Activated T-cell treated with anti-CD3 and anti-CD28 coated beads for 24 hours (primary cell): ENCODE measurements at regions not wholly inside any gene's neighbourhood (a gene's known extent, or its start where the extent isn't known, plus 50 kb on each side); places are given as distances from the start of the nearest gene placed in this dataset.
"Not testable (repeated sequence)": the region's sequence is repeated elsewhere in the genome, so short reads cannot be mapped to it uniquely, and the experiment has no call there.

ENCODE experiments used
- DNase-seq: peaks from one replicate; pipeline ENCODE4 v3.0.0-alpha.2; 2020; ENCODE audit warnings: low read depth

DNA sequence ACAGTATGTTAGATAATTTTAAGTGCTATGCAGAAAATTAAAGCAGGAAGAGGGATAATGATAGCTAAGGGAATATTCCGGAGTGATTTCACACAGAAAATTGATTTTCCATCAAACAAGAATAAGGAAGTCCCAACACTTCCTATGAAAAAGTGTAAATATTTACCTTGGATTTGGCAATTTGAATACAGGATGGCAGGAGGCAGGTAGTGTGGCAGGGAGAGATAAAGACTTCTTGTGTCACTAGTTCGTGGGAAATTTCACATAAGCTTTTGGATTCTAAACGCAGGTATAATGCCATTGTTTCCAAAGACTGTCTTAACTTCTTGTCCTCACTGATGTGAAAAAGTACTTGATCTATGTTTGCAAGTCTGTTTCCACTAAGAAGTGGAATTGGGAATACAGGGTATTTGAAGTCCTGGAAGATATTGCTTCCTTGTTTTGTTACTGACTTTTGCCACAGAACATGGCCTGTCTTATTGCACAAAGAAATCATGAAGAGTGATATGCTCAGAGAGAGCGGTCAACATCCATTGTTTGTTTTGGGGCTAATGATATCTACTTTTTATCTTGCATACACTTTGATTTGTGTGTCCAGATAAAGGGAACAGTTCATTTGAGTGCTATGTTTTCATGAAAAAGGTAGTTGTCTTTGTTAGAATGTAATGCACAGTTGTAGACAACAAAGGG is 1216.1 kb upstream of the FAM98A start:
- no peak for DNase-seq

DNA sequence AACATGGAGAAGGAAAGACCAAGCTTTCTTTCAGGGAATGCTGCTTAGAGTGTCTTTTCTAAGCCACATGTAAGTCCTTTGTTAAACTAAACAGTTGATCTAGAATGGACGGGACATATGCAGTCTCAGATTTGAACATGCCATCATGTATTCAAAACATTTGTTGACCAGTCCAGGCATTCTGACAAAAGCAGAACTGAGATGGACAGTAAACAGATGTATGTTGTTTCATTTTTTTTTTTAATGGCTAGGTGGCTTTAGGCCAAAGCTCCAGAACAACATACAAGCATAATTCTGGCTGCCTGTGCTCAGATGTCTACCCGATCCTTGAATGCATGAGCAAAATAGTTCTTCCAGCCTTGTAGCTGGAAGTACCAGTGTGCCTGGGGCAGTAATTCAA is 1211.4 kb upstream of the FAM98A start:
- no peak for DNase-seq

- DNase-seq, result no peak
Measured at GRCh38 chr2:34808426-34808825, 1209.3 kb upstream of the FAM98A start.

- DNase-seq, result no peak
Measured at GRCh38 chr2:34806891-34807290, 1207.8 kb upstream of the FAM98A start.

DNA sequence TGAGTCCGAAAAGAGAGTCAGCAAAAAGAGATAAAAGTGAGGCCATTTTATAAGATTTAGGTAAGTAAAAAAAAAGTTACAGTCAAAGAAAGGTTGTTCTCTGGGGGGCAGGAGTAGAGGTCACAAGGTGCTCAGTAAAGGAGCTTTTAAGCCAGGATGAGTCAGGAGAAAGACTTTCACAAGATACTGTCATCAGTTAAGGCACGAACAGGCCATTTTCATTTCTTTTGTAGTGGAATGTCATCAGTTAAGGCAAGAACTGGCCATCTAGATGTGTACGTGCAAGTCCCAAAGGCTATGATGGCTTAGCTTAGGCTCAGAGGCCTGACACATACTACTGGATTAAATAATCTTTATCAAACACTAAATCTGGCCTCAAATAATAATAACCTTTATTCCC is 1207.3 kb upstream of the FAM98A start:
- no peak for DNase-seq

DNA sequence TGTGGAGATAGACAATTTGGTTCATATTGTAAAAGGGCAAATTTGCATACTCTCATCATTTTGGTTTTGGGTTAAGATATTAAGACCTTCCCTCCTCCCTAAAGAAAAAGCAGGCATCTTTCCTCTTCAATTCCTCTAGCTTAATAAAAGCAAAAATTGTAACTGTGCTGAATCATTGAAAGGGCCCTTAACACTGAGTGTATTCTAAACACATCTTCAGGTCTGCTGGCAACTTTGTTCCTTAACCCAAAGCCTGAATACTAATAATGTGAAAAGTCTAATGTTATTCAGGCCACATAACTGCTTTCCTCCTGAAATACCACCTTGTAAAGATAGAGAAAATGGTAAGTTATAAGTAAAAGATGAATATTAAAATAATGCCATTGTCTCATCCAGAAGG is 1200.5 kb upstream of the FAM98A start:
- no peak for DNase-seq

DNA sequence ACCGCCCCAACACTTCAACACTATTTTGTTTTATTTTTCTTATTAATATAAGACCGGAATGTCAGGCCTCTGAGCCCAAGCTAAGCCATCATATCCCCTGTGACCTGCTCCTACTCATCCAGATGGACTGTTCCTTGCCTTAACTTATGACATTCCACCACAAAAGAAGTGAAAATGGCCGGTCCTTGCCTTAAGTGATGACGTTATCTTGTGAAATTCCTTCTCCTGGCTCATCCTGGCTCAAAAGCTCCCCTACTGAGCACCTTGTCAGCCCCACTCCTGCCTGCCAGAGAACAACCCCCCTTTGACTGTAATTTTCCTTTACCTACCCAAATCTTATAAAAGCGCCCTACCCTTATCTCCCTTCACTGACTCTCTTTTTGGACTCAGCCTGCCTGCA is 1196.5 kb upstream of the FAM98A start:
- DNase-seq, result not testable (repeated sequence)

GRCh38 chr2:34789169-34789568 is 1190.1 kb upstream of the FAM98A start:
- no peak for DNase-seq

- no peak for DNase-seq
Measured at GRCh38 chr2:34787341-34787740, 1188.2 kb upstream of the FAM98A start.

DNA sequence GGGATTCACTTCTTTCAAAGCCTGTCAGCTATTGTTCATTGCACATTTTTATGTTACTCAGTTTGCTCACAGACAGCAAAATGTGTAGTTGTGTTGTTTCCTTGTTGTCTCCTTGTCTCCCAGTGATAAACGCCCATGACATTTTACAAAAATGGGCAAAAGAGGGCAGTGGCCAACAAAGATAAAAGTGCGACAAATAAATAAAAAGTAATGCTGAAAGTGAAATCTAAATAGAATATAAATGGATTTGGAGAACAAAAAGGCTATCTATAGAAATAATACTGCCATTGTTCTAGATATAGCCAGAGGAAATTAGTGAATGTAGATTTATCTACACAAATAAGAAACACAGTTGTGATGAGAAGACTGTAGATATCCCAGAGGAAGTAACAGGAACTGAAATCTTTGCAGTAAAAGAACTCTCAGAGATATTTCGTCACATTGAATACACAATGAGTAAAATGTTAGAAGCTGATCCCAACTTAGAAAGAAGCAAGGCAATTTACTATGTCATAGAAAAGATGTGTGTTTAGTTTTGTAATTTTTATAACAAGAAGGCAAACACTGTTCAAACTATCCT is 1186.2 kb upstream of the FAM98A start:
- no peak for DNase-seq

DNA sequence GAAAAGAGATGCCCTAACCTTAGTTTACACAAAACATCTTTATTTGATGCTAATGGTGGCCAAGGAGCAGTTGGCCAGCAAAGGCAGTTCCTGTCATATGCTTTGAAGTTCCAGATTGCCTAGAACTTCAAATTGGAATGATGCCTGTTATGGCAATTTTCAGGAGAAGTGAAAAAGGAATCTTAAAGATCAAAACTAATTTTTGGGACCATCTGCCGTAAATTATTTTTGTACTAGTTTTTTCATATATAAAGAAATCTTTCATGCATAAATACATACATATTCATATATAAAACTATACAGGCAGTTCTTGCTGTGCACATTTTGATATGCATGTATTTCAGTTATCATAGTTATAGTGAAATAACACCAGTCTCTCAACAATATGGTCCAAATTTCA is 1185.6 kb upstream of the FAM98A start:
- DNase-seq, result no peak

- DNase-seq, result not testable (repeated sequence)
Measured at GRCh38 chr2:34750742-34751141, 1151.6 kb upstream of the FAM98A start.

- no peak for DNase-seq
Measured at GRCh38 chr2:34747643-34748042, 1148.5 kb upstream of the FAM98A start.

GRCh38 chr2:34738691-34739090 is 1139.6 kb upstream of the FAM98A start:
- no peak for DNase-seq

DNA sequence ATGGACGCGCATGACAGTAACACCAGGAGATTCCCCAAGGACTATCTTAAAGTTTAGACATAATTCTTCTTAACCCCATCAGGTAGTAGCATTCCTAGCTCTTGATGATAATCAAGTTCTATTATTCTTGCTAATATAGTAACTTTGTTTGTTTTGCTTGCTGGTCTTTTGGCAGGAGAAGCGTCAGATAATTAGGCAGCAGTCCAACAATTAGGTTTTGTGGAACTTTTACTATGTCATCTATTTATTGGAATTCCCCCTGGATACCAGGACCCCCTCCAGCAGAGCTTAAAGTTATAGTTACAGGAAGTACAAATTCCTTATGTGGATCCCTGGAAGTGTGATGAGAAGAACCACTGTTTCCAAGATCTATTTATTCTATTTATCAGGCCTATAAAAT is 1138.0 kb upstream of the FAM98A start:
- no peak for DNase-seq

DNA sequence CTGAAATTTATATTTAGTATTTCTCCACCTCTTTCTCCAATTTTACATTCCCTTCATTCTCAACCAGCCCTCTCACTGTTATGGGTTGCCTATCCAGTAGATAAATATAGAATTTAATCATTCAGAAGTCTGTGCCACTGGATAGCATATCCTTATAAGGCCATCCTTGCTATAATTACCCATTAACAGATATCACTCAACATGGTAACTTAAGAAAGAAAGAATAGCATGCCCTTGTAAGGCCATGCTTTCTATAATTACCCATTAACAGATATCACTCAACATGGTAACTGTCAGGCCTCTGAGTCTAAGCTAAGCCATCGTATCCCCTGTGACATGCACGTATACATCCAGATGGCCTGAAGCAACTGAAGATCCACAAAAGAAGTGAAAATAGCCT is 1137.4 kb upstream of the FAM98A start:
- DNase-seq, result no peak

DNA sequence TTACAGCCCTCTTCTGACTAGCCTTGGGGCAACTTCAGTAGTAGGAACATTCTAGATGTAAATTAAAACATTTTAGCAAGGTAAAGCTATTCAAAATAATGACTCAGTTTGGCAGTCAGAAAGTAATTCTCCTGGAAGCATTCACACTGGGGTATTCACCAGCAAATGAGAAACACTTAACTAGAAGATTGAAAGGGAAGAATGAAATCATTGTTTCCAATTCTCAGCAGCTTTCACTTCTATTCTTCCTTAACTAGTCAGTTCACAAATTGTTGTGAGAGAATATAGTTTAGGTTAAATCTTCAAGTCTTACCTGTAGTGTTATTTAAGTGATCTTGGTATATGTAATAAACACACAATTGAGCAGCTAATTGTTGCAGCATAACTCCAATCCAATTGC is 1135.6 kb upstream of the FAM98A start:
- no peak for DNase-seq

GRCh38 chr2:34734042-34734441 is 1134.9 kb upstream of the FAM98A start:
- no peak for DNase-seq

DNA sequence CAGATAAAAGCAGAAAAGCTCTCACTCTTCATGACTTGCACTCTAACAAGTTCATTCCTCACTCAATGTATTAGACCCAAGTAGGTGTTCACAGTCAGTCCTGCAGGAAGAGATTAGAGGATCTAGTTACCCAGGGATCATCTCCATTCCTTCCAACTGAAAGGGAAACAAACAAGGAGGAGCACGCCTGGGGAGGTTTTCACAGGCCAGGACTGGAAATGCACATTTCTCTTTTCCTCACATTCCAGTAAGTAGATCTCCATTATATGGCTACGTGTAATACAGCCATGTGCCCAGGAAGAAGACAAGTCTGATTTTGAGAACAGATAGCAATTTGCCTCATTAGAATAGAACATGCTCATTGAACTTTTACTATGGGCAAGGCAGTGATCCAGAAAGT is 1132.2 kb upstream of the FAM98A start:
- DNase-seq, result no peak

DNA sequence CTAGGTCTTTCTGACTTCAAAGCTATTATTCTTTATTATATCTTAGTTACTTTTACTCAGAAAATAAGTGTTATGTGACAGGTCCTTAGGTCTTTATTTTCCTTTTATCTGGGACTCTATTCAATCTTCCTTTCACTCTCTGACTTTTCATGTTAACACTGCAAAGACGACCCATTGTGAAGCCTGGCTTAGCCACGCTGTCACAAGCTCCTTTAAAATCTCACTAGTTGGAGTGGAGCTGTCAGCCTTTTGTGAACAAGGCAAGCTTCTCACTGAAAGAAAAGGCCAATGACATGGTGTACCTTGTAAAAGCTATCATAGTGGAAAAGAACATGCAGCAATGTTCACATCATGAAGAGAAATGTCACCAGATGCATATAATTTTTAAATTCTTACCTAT is 1130.7 kb upstream of the FAM98A start:
- DNase-seq, result no peak

- DNase-seq, result no peak
Measured at GRCh38 chr2:34724107-34724506, 1125.0 kb upstream of the FAM98A start.

- DNase-seq, result no peak
Measured at GRCh38 chr2:34723683-34724082, 1124.6 kb upstream of the FAM98A start.

- no peak for DNase-seq
Measured at GRCh38 chr2:34719206-34719605, 1120.1 kb upstream of the FAM98A start.

- no peak for DNase-seq
Measured at GRCh38 chr2:34705551-34706247, 1106.6 kb upstream of the FAM98A start.
